Mononuclear cell (primary cell): ENCODE measurements at regions not wholly inside any gene's neighbourhood (a gene's known extent, or its start where the extent isn't known, plus 50 kb on each side); places are given as distances from the start of the nearest gene placed in this dataset.
"Not testable (repeated sequence)": the region's sequence is repeated elsewhere in the genome, so short reads cannot be mapped to it uniquely, and the experiment has no call there.

Experiments
- H3K27me3 ChIP-seq: 2 replicates; pipeline ENCODE4 v1.6.0; 2011; ENCODE audit warnings: low read length, control low read depth; ENCODE audit not compliant: insufficient read depth
- H3K4me1 ChIP-seq: 2 replicates; pipeline ENCODE4 v1.5.1; 2011; ENCODE audit warnings: mild to moderate bottlenecking, low read length, control low read depth; ENCODE audit not compliant: insufficient read depth
- H3K4me3 ChIP-seq: 2 replicates; pipeline ENCODE4 v1.5.1; 2011; ENCODE audit warnings: mild to moderate bottlenecking, low read length, moderate library complexity
- H3K9me3 ChIP-seq: 2 replicates; pipeline ENCODE4 v1.5.1; 2011; ENCODE audit warnings: low read depth, mild to moderate bottlenecking, control low read depth, low read length

DNA sequence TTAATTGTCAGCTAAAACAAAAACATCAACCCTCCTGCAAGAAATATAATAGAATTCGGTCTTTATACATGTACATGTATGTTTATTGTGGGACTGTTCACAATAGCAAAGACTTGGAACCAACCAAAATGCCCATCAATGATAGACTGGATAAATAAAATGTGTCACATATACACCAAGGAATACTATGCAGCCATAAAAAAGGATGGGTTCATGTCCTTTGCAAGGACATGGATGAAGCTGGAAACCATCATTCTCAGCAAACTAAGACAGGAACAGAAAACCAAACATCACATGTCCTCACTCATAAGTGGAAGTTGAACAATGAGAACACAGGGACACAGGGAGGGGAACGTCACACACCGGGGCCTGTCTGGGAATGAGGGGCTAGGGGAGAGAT is 109.1 kb upstream of the ADRA1B start:
- H3K9me3 ChIP-seq, H3K27me3 ChIP-seq, H3K4me3 ChIP-seq: not testable (repeated sequence)
- H3K4me1 ChIP-seq: peaks cover 16% of the 10 kb centered on the region

DNA sequence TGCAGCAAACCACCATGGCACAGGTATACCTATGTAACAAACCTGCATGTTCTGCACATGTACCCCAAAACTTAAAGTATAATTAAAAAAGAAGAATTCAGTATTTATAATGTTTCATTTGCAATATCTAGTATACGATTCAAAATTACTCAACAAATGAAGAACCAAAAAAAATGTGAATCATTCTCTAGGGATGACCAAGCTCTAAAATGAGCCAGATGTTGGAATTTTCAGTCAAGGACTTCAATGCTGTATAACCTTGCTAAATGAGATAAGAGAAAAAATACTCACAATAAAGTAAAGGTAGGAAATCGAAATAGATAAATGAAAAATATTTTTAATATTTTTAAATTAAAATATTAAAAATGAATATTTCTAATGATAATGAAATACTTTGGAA is 108.7 kb upstream of the ADRA1B start:
- H3K4me3 ChIP-seq: no peak overlapping the region
- no peaks in the 10 kb centered on the region for H3K9me3 ChIP-seq
- peaks cover 16% of the 10 kb centered on the region for H3K4me1 ChIP-seq
- H3K27me3 ChIP-seq: peaks cover 3% of the 10 kb centered on the region

DNA sequence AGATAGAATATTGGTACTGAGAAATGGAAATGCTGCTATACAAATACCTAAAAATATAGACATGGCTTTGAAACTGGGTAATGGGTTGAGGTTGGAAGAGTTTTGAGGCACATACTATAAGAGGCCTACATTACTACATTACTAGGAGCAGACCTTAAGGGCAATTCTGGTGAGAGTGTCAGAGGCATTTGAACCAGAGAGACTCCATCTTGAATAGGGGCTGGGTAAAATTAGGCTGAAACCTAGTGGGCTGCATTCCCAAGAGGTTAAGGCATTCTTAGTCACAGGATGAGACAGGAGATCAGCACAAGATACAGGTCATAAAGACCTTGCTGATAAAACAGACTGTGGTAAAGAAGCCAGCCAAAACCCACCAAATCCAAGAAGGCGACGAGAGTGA is 104.6 kb upstream of the ADRA1B start:
- H3K4me3 ChIP-seq: no peak overlapping the region
- H3K4me1 ChIP-seq: no peaks in the 10 kb centered on the region
- H3K27me3 ChIP-seq: peaks cover 3% of the 10 kb centered on the region
- no peaks in the 10 kb centered on the region for H3K9me3 ChIP-seq

DNA sequence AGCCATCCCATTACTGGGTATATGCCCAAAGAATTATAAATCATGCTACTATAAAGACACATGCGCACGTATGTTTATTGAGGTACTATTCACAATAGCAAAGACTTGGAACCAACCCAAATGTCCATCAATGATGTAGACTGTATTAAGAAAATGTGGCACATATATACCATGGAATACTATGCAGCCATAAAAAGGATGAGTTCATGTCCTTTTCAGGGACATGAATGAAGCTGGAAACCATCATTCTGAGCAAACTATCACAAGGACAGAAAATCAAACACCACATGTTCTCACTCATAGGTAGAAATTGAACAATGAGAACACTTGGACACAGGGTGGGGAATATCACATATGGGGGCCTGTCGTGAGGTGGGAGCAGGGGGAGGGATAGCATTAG is 103.5 kb upstream of the ADRA1B start:
- not testable (repeated sequence) for H3K27me3 ChIP-seq, H3K4me1 ChIP-seq, H3K4me3 ChIP-seq, H3K9me3 ChIP-seq

DNA sequence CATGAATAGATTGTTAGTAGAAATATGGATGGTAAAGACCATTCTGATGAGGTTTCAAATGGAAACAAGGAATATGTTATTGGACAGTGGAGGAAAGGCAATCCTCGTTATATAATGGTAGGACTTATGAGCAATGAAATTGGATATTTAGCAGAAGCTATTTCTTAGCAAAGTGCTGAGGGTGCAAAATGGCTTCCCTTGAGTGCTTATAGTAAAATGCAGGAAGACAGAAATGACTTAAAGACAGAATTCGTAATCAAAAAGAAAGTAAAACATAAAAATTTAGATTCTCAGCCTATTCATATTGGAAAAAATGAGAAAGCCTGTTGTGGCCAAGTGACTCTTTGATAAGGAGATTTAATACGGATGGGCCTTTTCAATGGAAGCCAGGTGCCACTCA is 102.1 kb upstream of the ADRA1B start:
- H3K4me3 ChIP-seq: no peak overlapping the region
- H3K27me3 ChIP-seq: no peaks in the 10 kb centered on the region
- H3K4me1 ChIP-seq: no peaks in the 10 kb centered on the region
- no peaks in the 10 kb centered on the region for H3K9me3 ChIP-seq

DNA sequence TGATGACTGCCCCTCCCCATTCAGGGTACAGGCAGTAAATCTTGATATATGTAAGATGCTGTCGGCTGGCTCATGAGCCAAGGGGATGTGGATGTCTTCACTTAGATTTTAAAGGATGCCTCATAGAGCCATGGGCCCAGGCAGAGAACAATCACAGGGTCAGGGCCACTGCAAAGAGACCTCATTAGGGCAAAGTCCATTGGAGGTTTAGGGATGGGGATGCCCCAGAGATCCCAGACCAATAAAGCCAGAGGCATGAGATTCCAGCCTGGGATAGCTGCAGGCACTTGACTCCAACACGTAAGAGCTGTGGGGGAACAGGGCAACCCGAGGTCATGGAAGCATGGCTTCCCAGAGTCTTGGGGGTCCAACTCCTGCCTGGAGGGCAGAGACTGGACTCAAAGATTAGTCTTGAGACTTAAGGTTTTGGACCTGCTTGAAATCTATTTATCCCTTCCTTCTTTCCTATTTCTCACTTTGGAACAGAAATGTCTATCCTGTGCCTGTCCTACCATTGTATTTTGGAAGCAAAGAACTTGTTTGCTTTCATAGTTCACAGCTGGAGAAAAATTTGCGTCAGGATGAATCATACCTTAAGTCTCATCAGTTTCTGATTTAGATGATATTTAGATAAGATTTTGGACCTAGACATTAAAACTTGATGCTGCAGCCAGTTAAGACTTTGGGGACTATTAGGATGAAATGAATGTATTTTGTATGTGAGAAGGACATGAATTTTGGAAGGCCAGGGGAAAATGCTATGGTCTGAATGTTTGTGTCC is 101.3 kb upstream of the ADRA1B start:
- Histone ChIP-seq H3K4me1 (no peaks in the 10 kb centered on the region), H3K9me3 (no peaks in the 10 kb centered on the region), H3K27me3 (no peaks in the 10 kb centered on the region), H3K4me3 (no peak overlapping the region)

DNA sequence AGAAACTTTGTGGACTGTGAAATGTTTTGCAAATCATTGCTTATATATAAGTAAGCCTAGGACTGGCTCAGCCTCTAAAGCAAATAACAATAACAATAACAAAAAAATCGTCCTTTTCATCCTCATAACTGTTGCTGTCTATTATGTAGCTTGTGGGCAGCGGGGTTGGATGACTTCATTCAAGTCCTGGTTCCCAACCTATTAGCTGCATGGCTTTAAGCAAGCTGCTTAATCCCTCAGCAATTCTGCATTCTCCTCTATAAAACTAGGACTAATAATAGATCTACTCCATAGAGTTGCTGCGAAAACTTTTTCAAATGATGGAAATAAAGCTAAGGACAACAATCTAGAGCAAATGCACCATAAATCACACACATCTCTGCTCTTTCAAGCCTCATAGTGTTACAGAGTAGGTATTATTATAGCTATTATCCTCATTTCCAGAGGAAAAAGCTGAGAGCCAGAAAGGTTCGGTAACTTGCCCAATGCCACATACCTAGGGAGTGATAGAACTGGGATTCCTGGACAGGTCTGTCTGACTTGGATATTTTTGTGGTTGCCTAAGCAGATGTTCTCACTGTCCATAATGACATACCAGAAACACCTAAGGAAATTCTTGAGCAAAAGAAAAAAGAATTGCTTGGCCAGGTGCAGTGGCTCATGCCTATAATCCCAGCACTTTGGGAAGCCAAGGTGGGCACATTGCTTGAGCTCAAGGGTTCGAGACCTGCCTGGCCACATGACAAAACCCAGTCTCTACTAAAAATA is 98.8 kb upstream of the ADRA1B start:
- no peaks in the 10 kb centered on the region for H3K27me3 ChIP-seq
- H3K9me3 ChIP-seq: no peaks in the 10 kb centered on the region
- H3K4me3 ChIP-seq: no peak overlapping the region
- no peaks in the 10 kb centered on the region for H3K4me1 ChIP-seq

DNA sequence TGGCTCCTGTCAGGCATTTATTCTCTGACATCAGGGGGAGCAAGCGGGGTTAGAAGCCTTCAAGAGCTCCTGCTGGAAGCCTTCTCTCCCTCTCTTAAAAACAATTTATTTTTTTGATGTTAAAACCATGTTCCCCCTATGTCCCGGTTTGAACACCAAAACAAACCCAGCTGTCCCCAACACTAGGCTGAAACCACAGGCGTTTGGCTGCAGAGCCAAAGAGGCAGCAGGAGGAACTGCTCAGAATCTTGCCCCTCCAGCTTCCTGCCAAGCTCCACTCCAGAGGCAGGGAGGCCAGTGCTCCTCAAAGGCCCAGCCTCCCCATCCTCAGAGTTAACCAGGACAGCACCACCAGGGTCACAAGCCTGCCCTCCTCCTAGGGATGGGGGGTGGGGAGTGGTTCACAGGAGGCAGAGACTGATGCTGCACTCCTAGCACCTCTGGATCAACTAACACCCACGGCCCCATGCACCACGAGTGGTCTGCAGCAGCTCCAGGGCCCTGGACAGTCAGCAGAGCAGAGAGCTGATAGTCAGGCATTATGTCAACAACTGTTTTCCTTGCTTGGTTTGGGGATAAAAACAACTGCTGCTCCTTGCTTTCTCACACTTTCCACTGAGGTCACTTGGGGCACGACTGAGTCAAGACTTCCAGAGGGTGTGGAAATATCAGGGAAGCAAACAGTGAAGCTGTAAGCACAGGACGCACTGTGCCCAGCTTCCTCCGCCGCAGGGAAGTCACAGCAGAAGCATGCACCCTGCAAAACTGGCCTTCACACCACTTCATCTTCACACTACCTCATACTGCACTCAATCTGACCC is 96.5 kb upstream of the ADRA1B start:
- Histone ChIP-seq H3K9me3 (no peaks in the 10 kb centered on the region), H3K4me1 (no peaks in the 10 kb centered on the region), H3K4me3 (no peak overlapping the region), H3K27me3 (no peaks in the 10 kb centered on the region)

DNA sequence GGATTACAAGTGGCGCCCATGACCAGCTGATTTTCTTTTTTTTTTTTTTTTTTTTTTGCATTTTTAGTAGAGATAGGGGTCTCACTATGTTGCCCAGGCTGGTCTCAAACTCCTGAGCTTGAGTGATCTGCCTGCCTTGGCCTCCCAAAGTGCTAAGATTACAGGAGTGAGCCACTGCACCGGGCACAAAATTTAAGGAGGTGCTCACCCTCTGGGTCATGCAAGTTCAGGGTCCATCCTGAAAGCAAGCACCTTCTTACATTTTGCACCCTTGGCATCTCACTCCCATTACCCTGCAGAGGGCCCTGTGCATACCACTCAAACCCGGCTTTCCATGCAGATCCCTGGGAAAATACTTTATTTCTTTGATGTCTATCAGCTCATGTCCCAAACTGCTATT is 95.6 kb upstream of the ADRA1B start:
- H3K27me3 ChIP-seq: no peaks in the 10 kb centered on the region
- H3K9me3 ChIP-seq: no peaks in the 10 kb centered on the region
- no peaks in the 10 kb centered on the region for H3K4me1 ChIP-seq
- H3K4me3 ChIP-seq: no peak overlapping the region

DNA sequence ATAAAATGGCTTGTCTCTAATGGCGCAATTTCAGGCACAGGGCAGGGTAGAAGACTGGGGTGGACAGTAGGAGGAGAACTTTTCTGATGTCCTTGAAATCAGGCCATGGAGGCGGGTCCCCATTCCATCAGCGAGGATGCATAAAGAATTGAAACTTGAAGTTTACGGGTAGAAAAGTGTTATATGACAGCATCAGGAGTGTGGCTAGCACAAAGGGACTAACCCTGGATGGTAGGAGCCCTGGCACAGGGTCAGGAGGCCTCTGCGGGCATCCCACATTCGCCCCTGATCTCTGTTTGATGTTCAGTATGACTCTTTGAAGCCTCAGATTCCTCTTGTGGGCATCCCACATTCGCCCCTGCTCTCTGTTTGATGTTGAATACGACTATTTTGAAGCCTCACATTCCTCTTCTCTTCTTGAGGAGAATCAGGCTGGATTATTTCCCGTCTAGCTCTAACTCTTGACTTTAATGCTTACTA is 94.8 kb upstream of the ADRA1B start:
- Histone ChIP-seq H3K4me3 (no peak overlapping the region), H3K9me3 (no peaks in the 10 kb centered on the region), H3K27me3 (no peaks in the 10 kb centered on the region), H3K4me1 (no peaks in the 10 kb centered on the region)

DNA sequence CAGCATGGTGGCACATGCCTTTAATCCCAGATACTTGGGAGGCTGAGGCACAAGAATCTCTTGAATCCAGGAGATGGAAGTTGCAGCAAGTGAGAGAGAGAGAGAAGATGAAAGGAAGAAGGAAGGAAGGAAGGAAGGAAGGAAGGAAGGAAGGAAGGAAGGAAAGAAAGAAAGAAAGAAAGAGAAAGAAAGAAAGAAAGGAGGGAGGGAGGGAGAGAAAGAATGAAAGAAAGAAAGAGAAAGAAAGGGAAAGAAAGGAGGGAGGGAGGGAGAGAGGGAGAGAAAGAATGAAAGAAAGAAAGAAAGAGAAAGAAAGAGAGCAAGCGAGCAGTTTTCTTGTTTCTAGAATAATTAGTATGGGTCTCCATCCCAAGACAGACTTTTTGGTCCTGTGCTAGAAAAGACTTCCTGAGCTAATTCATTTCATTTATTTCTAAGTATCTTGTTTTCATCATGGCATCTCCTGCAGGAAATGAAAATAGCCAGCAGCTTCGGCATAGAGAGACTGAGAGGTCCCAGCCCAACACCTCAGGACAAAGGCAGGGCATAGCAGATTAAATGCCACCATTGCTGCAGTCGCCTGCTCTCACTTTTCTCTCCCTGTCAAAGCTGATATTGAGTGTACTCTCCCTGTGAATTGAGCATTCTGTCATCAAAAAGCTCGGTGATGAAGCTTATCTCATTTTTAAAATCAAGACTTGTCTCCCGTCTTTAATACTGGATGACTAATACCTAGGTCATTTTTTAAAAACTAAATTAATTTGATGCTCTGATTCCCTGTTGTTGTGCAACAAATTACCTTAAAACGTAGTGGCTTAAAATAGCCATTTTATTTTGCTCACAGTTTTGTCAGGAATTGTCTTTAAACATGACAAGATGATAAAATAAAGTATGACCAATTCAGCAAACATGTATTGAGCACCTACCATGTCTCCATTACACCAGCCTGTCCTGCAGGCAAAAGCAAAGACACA is 91.8 kb upstream of the ADRA1B start:
- no peaks in the 10 kb centered on the region for H3K9me3 ChIP-seq
- no peaks in the 10 kb centered on the region for H3K4me1 ChIP-seq
- no peak overlapping the region for H3K4me3 ChIP-seq
- H3K27me3 ChIP-seq: no peaks in the 10 kb centered on the region

DNA sequence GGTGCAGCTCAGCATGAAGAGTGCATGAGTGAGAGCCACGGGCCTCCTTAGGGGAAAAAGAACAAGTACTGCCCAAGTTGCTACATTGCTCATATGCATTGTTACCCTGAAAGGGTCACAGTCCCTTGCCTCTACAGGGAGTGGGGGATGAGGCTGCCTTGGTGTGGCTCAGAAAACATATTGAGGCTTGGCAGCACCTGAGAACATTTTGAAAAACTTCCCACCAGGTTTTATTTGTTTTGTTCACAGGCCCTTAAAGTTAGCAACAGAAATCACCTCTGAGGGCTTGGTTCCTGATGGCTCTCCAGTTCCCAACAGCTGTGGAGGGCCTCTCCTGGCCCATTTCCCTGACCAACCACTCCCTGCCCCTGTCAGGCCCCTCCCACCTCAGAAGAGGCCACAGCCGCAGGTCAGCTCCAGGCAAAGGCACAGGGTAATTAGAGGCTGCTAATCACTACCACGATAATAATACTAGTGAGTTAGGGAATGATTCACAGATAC is 90.7 kb upstream of the ADRA1B start:
- Histone ChIP-seq H3K4me1 (no peaks in the 10 kb centered on the region), H3K4me3 (no peak overlapping the region), H3K27me3 (no peaks in the 10 kb centered on the region), H3K9me3 (no peaks in the 10 kb centered on the region)

DNA sequence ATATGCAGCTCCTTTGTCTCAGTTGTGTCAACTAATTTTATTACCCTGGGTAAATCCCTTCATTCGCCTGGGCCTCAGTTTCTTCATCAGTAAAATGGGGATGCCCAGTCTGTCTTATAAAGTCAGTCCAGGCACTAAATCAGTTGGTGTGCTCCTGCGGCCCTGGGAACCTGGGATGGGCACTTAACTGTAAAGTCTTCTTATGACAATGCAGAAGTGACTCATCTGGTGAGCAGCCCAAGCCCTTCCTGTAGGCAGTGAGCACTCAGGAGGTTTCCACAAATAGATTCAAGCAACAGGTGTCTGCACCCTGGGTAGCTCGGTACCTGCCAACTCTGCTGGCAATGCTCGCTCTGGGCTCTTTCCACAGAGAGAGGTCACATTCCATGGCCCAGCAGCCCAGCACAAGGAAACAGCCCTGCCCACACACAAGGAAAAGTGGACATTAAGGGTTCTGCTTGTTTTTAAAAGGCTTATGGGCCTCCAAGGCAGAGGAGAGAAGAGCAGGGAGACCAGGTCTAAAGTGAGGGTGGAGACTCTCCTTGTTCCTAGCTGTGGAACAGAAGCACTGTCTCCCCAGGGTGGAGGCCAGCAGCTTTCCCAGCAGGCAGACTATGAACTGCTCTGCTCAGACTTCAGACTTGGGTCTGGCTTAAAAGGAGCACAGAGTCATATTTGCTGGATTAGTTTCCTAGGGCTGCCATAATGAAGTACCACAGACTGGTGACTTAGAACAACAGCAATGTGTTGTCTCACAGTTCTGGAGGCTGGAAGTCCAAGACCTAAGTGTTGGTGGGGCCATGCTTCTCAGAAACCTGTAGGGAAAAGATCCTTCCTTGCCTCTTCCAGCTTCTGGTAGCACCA is 89.7 kb upstream of the ADRA1B start:
- H3K9me3 ChIP-seq: no peaks in the 10 kb centered on the region

More for the DNA sequence above, 89.7 kb upstream of the ADRA1B start:
- H3K27me3 ChIP-seq: no peaks in the 10 kb centered on the region
- H3K4me1 ChIP-seq: no peaks in the 10 kb centered on the region
- no peak overlapping the region for H3K4me3 ChIP-seq
